ENCODE measurements at regions not wholly inside any gene's neighbourhood (a gene's known extent, or its start where the extent isn't known, plus 50 kb on each side); places are given as distances from the start of the nearest gene placed in this dataset.

DNA sequence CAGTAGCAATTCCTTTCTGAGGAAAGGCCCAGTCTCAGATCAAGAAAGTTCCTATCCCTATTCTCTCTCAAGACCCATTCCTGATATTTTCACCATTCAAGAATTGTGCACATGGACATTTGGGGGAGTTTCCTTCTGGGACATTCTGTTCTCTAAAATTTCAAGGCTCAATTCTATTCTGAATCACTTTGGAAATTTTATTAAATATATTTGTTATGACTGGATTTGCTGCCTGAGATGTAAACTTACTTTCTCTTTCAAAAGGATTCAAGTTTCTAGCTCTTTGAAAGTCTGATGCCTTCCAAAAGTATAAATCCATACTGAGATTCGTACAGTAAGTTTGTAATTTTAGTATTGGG lies 55.3 kb upstream of the STK17B start:
- TF ChIP-seq POLR2A (IDR thresholded peaks at IDR 0.05): no peak
- TF ChIP-seq, protein P1, sequence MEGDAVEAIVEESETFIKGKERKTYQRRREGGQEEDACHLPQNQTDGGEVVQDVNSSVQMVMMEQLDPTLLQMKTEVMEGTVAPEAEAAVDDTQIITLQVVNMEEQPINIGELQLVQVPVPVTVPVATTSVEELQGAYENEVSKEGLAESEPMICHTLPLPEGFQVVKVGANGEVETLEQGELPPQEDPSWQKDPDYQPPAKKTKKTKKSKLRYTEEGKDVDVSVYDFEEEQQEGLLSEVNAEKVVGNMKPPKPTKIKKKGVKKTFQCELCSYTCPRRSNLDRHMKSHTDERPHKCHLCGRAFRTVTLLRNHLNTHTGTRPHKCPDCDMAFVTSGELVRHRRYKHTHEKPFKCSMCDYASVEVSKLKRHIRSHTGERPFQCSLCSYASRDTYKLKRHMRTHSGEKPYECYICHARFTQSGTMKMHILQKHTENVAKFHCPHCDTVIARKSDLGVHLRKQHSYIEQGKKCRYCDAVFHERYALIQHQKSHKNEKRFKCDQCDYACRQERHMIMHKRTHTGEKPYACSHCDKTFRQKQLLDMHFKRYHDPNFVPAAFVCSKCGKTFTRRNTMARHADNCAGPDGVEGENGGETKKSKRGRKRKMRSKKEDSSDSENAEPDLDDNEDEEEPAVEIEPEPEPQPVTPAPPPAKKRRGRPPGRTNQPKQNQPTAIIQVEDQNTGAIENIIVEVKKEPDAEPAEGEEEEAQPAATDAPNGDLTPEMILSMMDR (IDR thresholded peaks at IDR 0.05): no peak
- TF ChIP-seq EP300 (IDR thresholded peaks at IDR 0.05): no peak

Measured in ovary (tissue), 3 donors.